Adrenal gland (tissue), 5 donors: ENCODE measurements at regions not wholly inside any gene's neighbourhood (a gene's known extent, or its start where the extent isn't known, plus 50 kb on each side); places are given as distances from the start of the nearest gene placed in this dataset.

ENCODE experiments used
- CTCF ChIP-seq, 6 experiments: fragments of 450-650 bp in 4 of 6; fragments of 200-600 bp in 2 of 6; sonication (generic) in 1 of 6; IDR thresholded peaks; 1 replicate in 5 of 6; 2 replicates in 1 of 6; pipeline versions ENCODE4 v1.5.1 to v1.8.0; 2016 to 2021; ENCODE audit warnings: antibody characterized with exemption in 6 of 6, mild to moderate bottlenecking in 2 of 6, moderate library complexity in 1 of 6
- POLR2A ChIP-seq, 2 donors: fragments of 450-650 bp; IDR thresholded peaks; one replicate each; pipeline ENCODE4 v1.6.1; 2017; ENCODE audit warnings: antibody characterized with exemption in 2 of 2, mild to moderate bottlenecking in 2 of 2, moderate library complexity in 1 of 2
- donor health status: DM: no; HTN: no; CAD: no.

GRCh38 chr5:87572090-87572489 is 159.4 kb upstream of the CCNH start:
- TF ChIP-seq CTCF (IDR thresholded peaks at IDR 0.05) (no peak), POLR2A (IDR thresholded peaks at IDR 0.05) (no peak)
